ENCODE measurements at regions not wholly inside any gene's neighbourhood (a gene's known extent, or its start where the extent isn't known, plus 50 kb on each side); places are given as distances from the start of the nearest gene placed in this dataset.

DNA sequence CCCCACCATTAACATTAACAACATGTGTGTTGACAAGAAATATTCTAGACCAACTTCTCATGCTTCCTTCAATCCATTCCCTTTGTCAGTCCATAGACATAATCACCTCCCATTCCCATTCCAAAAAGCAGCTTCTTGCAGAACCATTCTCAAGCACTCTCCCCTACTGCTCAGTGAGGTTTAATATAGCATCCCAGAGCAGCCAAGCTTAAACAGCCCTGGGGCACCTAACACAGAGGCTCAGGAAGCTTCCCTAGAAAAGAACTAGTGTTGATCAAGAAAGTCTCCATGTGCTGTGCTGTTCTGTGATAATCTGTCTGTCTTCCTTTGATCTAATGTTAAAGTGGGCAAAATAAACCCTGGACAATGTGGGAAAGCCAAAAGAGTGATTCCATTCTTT is 174.2 kb upstream of the NOCT start:
- no peak for DNase-seq
- no peaks in the 10 kb centered on the region for H3K36me3 Mint-ChIP-seq (ENCODE audit: low read depth)
- no peaks in the 10 kb centered on the region for H3K9me3 Mint-ChIP-seq (ENCODE audit: insufficient read depth)
- no peak overlapping the region for H3K4me3 Mint-ChIP-seq
- no peak overlapping the region for H3K27ac Mint-ChIP-seq
- H3K4me1 Mint-ChIP-seq (ENCODE audit: low read depth) = no peaks in the 10 kb centered on the region
- ChIA-PET POLR2A (no interaction called here), CTCF (no interaction called here)
- peaks cover 3% of the 10 kb centered on the region for H3K27me3 Mint-ChIP-seq (ENCODE audit: low read depth)
- ATAC-seq = no peak

DNA sequence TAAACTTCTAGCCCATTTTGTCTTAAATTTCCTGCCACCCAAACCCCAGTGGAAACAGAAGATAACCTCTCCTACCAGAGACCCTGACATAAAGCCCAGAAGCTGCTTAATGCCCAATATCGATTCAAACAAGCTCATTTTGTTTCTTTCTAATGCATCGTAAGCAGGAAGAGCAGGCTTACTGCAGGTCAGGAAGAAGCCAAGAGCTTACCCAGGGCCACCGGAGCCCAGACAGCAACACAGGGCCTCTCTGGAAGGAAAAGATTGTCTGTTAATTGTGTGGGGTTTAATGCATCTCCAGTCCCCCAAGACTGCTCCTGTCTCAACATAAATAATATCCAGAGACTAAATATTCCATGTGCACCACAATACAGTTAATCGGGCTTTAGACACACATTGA is 177.3 kb upstream of the NOCT start:
- CTCF ChIA-PET = no interaction called here
- H3K4me3 Mint-ChIP-seq = no peak overlapping the region
- H3K27ac Mint-ChIP-seq = no peak overlapping the region
- no peaks in the 10 kb centered on the region for H3K36me3 Mint-ChIP-seq (ENCODE audit: low read depth)
- POLR2A ChIA-PET = no interaction called here
- ATAC-seq (no peak), DNase-seq (no peak)
- peaks cover 3% of the 10 kb centered on the region for H3K27me3 Mint-ChIP-seq (ENCODE audit: low read depth)
- H3K9me3 Mint-ChIP-seq (ENCODE audit: insufficient read depth) = no peaks in the 10 kb centered on the region
- no peaks in the 10 kb centered on the region for H3K4me1 Mint-ChIP-seq (ENCODE audit: low read depth)

GRCh38 chr4:138835832-138836533 is 179.6 kb upstream of the NOCT start:
- DNase-seq (no peak), ATAC-seq (no peak)
- no peaks in the 10 kb centered on the region for H3K4me1 Mint-ChIP-seq (ENCODE audit: low read depth)
- no peaks in the 10 kb centered on the region for H3K36me3 Mint-ChIP-seq (ENCODE audit: low read depth)
- H3K27ac Mint-ChIP-seq = no peak overlapping the region
- no peaks in the 10 kb centered on the region for H3K9me3 Mint-ChIP-seq (ENCODE audit: insufficient read depth)
- H3K4me3 Mint-ChIP-seq = no peak overlapping the region
- CTCF ChIA-PET = no interaction called here
- POLR2A ChIA-PET = no interaction called here
- H3K27me3 Mint-ChIP-seq (ENCODE audit: low read depth) = no peaks in the 10 kb centered on the region

DNA sequence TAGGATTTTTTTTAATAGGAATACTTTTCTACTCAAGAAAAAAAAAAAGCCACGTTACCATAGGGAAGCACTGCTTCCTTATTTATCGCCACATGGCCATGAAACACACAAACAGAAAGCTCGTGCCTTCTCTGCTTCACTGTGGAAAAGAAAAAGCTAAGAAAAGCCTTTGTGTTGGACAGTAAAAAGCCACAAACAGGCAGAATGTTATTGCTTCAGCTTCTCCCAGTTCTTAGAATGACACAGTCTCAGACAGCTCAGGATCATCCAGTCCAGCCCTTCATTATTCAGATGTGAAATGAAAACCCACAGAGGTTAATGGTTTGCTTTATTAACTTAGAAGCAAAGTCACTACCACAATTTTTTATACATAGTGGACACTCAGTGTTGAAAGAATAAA is 181.6 kb upstream of the NOCT start:
- DNase-seq = no peak
- ChIA-PET CTCF (no interaction called here), POLR2A (no interaction called here)
- H3K4me1 Mint-ChIP-seq (ENCODE audit: low read depth) = no peaks in the 10 kb centered on the region
- no peak overlapping the region for H3K4me3 Mint-ChIP-seq
- H3K36me3 Mint-ChIP-seq (ENCODE audit: low read depth) = no peaks in the 10 kb centered on the region
- H3K27me3 Mint-ChIP-seq (ENCODE audit: low read depth) = no peaks in the 10 kb centered on the region
- H3K9me3 Mint-ChIP-seq (ENCODE audit: insufficient read depth) = no peaks in the 10 kb centered on the region
- no peak for ATAC-seq
- no peak overlapping the region for H3K27ac Mint-ChIP-seq

- H3K27ac Mint-ChIP-seq = no peak overlapping the region
- CTCF ChIA-PET = no interaction called here
- no peak for ATAC-seq
Observed at GRCh38 chr4:138832563-138832962, 183.0 kb upstream of the NOCT start.

GRCh38 chr4:138831948-138832347 is 183.6 kb upstream of the NOCT start:
- no peaks in the 10 kb centered on the region for H3K27me3 Mint-ChIP-seq (ENCODE audit: low read depth)
- no peaks in the 10 kb centered on the region for H3K9me3 Mint-ChIP-seq (ENCODE audit: insufficient read depth)
- POLR2A ChIA-PET = no interaction called here
- CTCF ChIA-PET = no interaction called here
- H3K4me3 Mint-ChIP-seq = no peak overlapping the region
- DNase-seq (no peak), ATAC-seq (no peak)
- H3K27ac Mint-ChIP-seq = no peak overlapping the region
- no peaks in the 10 kb centered on the region for H3K36me3 Mint-ChIP-seq (ENCODE audit: low read depth)
- no peaks in the 10 kb centered on the region for H3K4me1 Mint-ChIP-seq (ENCODE audit: low read depth)

More at GRCh38 chr4:138832563-138832962, 183.0 kb upstream of the NOCT start:
- Mint-ChIP-seq H3K9me3 (ENCODE audit: insufficient read depth) (no peaks in the 10 kb centered on the region), H3K36me3 (ENCODE audit: low read depth) (no peaks in the 10 kb centered on the region), H3K4me3 (no peak overlapping the region), H3K27me3 (ENCODE audit: low read depth) (no peaks in the 10 kb centered on the region), H3K4me1 (ENCODE audit: low read depth) (no peaks in the 10 kb centered on the region)
- no peak for DNase-seq
- POLR2A ChIA-PET = no interaction called here

DNA sequence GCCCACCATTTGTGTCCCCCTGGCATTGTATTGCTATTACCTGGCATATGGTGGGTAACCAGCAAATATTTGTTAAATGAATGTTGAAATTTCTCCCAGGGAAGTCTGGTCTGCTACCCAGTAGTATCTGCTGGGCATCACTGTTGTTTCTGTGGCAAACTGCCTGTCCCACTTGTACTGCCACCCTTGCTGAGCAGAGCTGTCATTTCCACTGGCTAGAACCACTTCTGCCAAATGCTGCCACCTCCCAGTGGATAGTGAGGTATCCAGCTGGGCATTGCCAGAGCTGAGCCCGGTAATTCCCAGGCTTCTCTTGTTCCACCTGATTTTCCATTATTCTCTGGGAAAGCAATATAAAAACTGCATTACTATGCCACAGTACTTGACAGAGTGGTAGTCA is 186.7 kb upstream of the NOCT start:
- DNase-seq (no peak), ATAC-seq (no peak)
- Mint-ChIP-seq H3K36me3 (ENCODE audit: low read depth) (no peaks in the 10 kb centered on the region), H3K27ac (no peak overlapping the region), H3K4me3 (no peak overlapping the region), H3K9me3 (ENCODE audit: insufficient read depth) (no peaks in the 10 kb centered on the region), H3K27me3 (ENCODE audit: low read depth) (no peaks in the 10 kb centered on the region), H3K4me1 (ENCODE audit: low read depth) (no peaks in the 10 kb centered on the region)
- ChIA-PET CTCF (no interaction called here), POLR2A (no interaction called here)

- CTCF ChIA-PET = no interaction called here
- Mint-ChIP-seq H3K4me1 (ENCODE audit: low read depth) (no peaks in the 10 kb centered on the region), H3K9me3 (ENCODE audit: insufficient read depth) (no peaks in the 10 kb centered on the region), H3K36me3 (ENCODE audit: low read depth) (no peaks in the 10 kb centered on the region), H3K27me3 (ENCODE audit: low read depth) (peaks cover 5% of the 10 kb centered on the region), H3K27ac (no peak overlapping the region), H3K4me3 (no peak overlapping the region)
- POLR2A ChIA-PET = no interaction called here
- ATAC-seq (no peak), DNase-seq (no peak)
Observed at GRCh38 chr4:138826754-138827153, 188.8 kb upstream of the NOCT start.

GRCh38 chr4:138826322-138826721 is 189.3 kb upstream of the NOCT start:
- DNase-seq = no peak
- H3K27me3 Mint-ChIP-seq (ENCODE audit: low read depth) = peaks cover 5% of the 10 kb centered on the region
- H3K27ac Mint-ChIP-seq = no peak overlapping the region
- H3K4me1 Mint-ChIP-seq (ENCODE audit: low read depth) = no peaks in the 10 kb centered on the region
- H3K4me3 Mint-ChIP-seq = no peak overlapping the region
- ATAC-seq = no peak
- no peaks in the 10 kb centered on the region for H3K9me3 Mint-ChIP-seq (ENCODE audit: insufficient read depth)
- ChIA-PET CTCF (no interaction called here), POLR2A (no interaction called here)
- H3K36me3 Mint-ChIP-seq (ENCODE audit: low read depth) = no peaks in the 10 kb centered on the region

DNA sequence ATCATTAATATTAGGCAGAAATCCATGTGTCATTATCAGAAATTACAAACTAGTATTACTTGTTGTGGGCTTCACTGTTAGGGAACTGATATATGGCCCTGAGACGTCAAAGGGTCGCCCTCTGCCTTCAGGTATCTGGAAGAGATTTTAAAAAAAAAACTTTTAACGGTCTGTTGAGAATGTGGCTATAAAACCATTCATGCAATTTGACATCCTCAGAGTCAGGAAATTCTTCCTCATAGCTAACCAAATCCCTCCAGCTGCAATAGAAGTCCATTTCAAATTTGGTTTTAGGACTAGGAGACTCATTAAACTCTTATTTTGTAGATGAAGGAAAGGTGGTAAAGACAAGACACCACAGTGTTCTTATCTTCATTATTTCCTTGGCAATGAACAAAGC is 194.2 kb upstream of the NOCT start:
- POLR2A ChIA-PET = no interaction called here
- CTCF ChIA-PET = no interaction called here
- no peak overlapping the region for H3K27ac Mint-ChIP-seq
- ATAC-seq (no peak), DNase-seq (no peak)
- no peak overlapping the region for H3K4me3 Mint-ChIP-seq
- no peaks in the 10 kb centered on the region for H3K9me3 Mint-ChIP-seq (ENCODE audit: insufficient read depth)
- peaks cover 5% of the 10 kb centered on the region for H3K27me3 Mint-ChIP-seq (ENCODE audit: low read depth)
- H3K36me3 Mint-ChIP-seq (ENCODE audit: low read depth) = no peaks in the 10 kb centered on the region
- H3K4me1 Mint-ChIP-seq (ENCODE audit: low read depth) = no peaks in the 10 kb centered on the region

DNA sequence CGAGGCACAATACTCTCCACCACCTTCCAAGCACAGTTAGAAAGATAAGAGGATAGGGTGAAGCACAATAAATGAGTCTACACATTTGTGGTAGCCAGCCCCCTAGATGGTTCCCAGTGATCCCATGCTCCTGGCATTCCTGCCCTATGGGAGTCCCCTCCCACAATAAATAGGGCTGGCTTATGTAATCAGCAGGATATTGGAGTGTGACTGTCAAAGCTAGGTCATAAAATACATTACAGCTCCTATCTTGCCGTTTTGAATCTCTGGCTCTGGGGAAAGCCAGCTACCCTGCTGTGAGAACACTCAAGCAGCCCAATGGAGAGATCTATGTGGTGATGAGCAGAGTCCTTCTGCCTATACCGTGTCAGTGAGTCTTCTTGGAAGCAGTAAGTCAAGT is 198.7 kb upstream of the NOCT start:
- Mint-ChIP-seq H3K4me3 (no peak overlapping the region), H3K9me3 (ENCODE audit: insufficient read depth) (no peaks in the 10 kb centered on the region), H3K27me3 (ENCODE audit: low read depth) (no peaks in the 10 kb centered on the region), H3K27ac (no peak overlapping the region), H3K4me1 (ENCODE audit: low read depth) (no peaks in the 10 kb centered on the region), H3K36me3 (ENCODE audit: low read depth) (no peaks in the 10 kb centered on the region)
- no peak for DNase-seq
- POLR2A ChIA-PET = no interaction called here
- no peak for ATAC-seq
- CTCF ChIA-PET = no interaction called here

GRCh38 chr4:138815811-138816210 is 199.8 kb upstream of the NOCT start:
- Mint-ChIP-seq H3K27ac (no peak overlapping the region), H3K9me3 (ENCODE audit: insufficient read depth) (no peaks in the 10 kb centered on the region), H3K27me3 (ENCODE audit: low read depth) (no peaks in the 10 kb centered on the region), H3K4me1 (ENCODE audit: low read depth) (no peaks in the 10 kb centered on the region), H3K36me3 (ENCODE audit: low read depth) (no peaks in the 10 kb centered on the region), H3K4me3 (no peak overlapping the region)
- POLR2A ChIA-PET = no interaction called here
- DNase-seq = no peak
- no peak for ATAC-seq
- CTCF ChIA-PET = no interaction called here

- ChIA-PET CTCF (no interaction called here), POLR2A (no interaction called here)
- H3K9me3 Mint-ChIP-seq (ENCODE audit: insufficient read depth) = no peaks in the 10 kb centered on the region
- no peaks in the 10 kb centered on the region for H3K4me1 Mint-ChIP-seq (ENCODE audit: low read depth)
- DNase-seq (no peak), ATAC-seq (no peak)
- peaks cover 9% of the 10 kb centered on the region for H3K27me3 Mint-ChIP-seq (ENCODE audit: low read depth)
- no peaks in the 10 kb centered on the region for H3K36me3 Mint-ChIP-seq (ENCODE audit: low read depth)
- no peak overlapping the region for H3K27ac Mint-ChIP-seq
- H3K4me3 Mint-ChIP-seq = no peak overlapping the region
Observed at GRCh38 chr4:138805736-138806135, 209.8 kb upstream of the NOCT start.

Measured in activated CD8-positive, alpha-beta T cell treated with anti-CD3 and anti-CD28 coated beads, Interleukin-2, amount 10 ng/mL, durations not matched to agents 7 days and 5 days (primary cell).